ENCODE measurements at regions not wholly inside any gene's neighbourhood (a gene's known extent, or its start where the extent isn't known, plus 50 kb on each side); places are given as distances from the start of the nearest gene placed in this dataset.

DNA sequence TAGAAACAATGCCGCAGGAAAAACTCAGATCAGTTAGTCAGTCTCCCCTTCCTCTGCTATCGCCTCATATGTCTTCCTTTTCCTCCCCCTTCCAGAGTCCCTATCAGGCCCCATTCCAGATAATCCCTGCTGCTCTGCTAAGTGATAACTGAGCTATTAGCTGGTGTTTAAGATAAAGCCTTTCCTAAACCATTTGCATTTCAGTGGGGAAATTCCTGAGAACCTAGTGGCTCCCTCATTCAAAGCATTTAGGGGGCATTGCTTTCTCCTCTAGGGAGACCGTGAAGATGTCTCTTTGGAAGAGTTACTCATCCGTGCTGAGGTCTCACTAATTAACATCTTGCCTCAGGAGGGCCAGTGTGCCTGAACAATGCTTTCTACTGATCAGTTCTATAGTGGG, 401.6 kb downstream of the NPIPA7 start:
- no peaks in the 10 kb centered on the region for H3K4me1 ChIP-seq
- no peak overlapping the region for H3K4me3 ChIP-seq
- TF ChIP-seq POLR2A (IDR thresholded peaks at IDR 0.05): no peak
- TF ChIP-seq, protein P1, sequence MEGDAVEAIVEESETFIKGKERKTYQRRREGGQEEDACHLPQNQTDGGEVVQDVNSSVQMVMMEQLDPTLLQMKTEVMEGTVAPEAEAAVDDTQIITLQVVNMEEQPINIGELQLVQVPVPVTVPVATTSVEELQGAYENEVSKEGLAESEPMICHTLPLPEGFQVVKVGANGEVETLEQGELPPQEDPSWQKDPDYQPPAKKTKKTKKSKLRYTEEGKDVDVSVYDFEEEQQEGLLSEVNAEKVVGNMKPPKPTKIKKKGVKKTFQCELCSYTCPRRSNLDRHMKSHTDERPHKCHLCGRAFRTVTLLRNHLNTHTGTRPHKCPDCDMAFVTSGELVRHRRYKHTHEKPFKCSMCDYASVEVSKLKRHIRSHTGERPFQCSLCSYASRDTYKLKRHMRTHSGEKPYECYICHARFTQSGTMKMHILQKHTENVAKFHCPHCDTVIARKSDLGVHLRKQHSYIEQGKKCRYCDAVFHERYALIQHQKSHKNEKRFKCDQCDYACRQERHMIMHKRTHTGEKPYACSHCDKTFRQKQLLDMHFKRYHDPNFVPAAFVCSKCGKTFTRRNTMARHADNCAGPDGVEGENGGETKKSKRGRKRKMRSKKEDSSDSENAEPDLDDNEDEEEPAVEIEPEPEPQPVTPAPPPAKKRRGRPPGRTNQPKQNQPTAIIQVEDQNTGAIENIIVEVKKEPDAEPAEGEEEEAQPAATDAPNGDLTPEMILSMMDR (IDR thresholded peaks at IDR 0.05): no peak
- WGBS, 2 donors: 5 to 22% methylated on average over 4 of the region's 4 CpGs
- no peak overlapping the region for H3K27ac ChIP-seq
- H3K36me3 ChIP-seq (replicated peaks in 1 of 2; ENCODE audit: insufficient read depth in 1 of 2, low read depth in 2 of 2): no peaks in the 10 kb centered on the region
- no peak for DNase-seq
- no peaks in the 10 kb centered on the region for H3K9me3 ChIP-seq
- intact Hi-C loops (cut with DNase I): no loop called here
- no peak for ATAC-seq
- H3K27me3 ChIP-seq: no peaks in the 10 kb centered on the region

DNA sequence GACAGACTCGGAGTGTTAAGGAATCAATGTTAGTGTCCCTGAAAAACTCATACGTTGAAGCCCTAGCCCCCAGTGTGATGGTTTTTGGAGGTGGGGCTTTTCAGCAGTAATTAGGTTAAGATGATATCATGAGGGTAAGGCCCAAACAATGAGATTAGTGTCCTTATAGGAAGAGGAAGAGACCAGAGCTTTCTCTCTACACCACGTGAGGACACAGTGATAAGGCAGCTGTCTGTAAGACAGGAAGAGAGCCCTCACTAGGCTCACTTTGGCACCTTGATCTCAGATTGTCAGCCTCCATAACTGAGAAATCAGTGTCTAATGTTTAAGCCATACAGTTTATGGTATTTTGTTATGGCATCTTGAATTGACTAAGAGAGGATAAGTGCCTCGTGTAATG, 403.2 kb downstream of the NPIPA7 start:
- WGBS, 2 donors: 34 to 39% methylated on average over 4 of the region's 4 CpGs
- intact Hi-C loops (cut with DNase I): no loop called here
- H3K4me1 ChIP-seq: no peaks in the 10 kb centered on the region
- no peaks in the 10 kb centered on the region for H3K36me3 ChIP-seq (replicated peaks in 1 of 2; ENCODE audit: insufficient read depth in 1 of 2, low read depth in 2 of 2)
- no peaks in the 10 kb centered on the region for H3K9me3 ChIP-seq
- no peak overlapping the region for H3K27ac ChIP-seq
- TF ChIP-seq, protein P1 (IDR thresholded peaks at IDR 0.05): no peak
- no peak for TF ChIP-seq POLR2A (IDR thresholded peaks at IDR 0.05)
- no peak for ATAC-seq
- no peak for DNase-seq
- no peaks in the 10 kb centered on the region for H3K27me3 ChIP-seq
- no peak overlapping the region for H3K4me3 ChIP-seq

DNA sequence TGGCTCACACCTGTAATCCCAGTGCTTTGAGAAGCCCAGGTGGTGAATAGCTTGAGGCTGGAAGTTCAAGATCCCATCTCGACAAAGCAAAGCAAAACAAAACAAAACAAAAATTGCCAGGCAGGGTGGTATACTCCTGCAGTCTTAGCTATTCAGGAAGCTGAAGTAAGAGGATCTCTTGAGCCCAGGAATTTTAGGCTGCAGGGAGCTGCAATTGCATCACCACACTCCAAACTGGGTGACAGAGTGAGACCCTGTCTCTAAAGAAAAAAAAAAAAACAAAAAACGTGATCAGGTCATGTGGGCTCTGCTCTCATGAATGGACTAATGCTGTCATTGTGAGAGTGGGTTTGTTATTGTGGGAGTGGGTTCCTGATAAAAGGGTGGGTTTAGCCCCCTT, 409.1 kb downstream of the NPIPA7 start:
- Histone ChIP-seq H3K4me3 (no peak overlapping the region), H3K27ac (no peak overlapping the region), H3K36me3 (replicated peaks in 1 of 2; ENCODE audit: insufficient read depth in 1 of 2, low read depth in 2 of 2) (no peaks in the 10 kb centered on the region), H3K4me1 (no peaks in the 10 kb centered on the region), H3K27me3 (no peaks in the 10 kb centered on the region), H3K9me3 (peaks cover 0 to 9% (median 0%) of the 10 kb centered on the region in 3 donors)
- no peak for DNase-seq
- intact Hi-C loops (cut with DNase I): no loop called here
- TF ChIP-seq POLR2A (IDR thresholded peaks at IDR 0.05): no peak
- TF ChIP-seq, protein P1 (IDR thresholded peaks at IDR 0.05): no peak
- WGBS, 2 donors: 28 to 42% methylated on average over 2 of the region's 2 CpGs
- no peak for ATAC-seq

DNA sequence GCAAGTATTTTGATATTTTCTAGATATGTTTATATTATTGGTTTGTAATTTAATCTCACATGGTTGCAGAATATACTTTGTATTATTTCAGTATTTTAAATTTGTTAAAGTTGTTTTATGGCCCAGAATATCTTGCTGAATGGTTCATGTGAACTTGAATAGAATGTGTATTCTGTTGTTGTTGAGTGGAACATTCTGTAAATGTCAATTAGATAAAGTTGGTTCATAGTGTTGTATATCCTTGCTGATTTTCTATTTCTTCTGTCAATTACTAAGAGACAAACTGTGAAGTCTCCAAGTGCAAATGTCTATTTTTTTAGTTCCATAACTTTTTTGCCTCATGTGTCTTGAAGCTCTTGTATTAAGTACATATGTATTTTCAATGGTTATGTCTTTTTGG, 411.7 kb downstream of the NPIPA7 start:
- TF ChIP-seq, protein P1 (IDR thresholded peaks at IDR 0.05): no peak
- no peak for TF ChIP-seq POLR2A (IDR thresholded peaks at IDR 0.05)
- Histone ChIP-seq H3K4me3 (no peak overlapping the region), H3K36me3 (replicated peaks in 1 of 2; ENCODE audit: insufficient read depth in 1 of 2, low read depth in 2 of 2) (no peaks in the 10 kb centered on the region), H3K9me3 (peaks cover 0 to 9% (median 0%) of the 10 kb centered on the region in 3 donors), H3K27me3 (no peaks in the 10 kb centered on the region), H3K4me1 (no peaks in the 10 kb centered on the region), H3K27ac (no peak overlapping the region)
- intact Hi-C loops (cut with DNase I): no loop called here
- no peak for ATAC-seq
- no peak for DNase-seq

DNA sequence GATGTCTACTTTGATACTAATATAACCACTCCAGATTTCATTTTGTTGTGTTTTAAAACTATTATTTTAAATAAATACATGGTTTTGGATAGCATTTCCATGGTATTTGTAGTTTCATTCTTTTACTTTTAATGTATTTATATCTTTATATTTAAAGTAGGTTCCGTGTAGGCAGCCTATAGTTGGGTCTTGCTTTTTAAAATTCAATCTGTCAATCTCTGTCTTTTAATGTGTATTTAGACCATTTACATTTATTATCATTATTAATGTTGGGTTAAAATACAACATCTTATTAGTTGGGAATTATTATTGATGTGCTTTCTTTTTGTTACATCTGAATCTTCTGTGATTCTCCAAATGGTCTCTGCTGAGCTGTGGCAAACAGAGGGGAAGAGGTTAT, 412.1 kb downstream of the NPIPA7 start:
- intact Hi-C loops (cut with DNase I): no loop called here
- H3K27me3 ChIP-seq: no peaks in the 10 kb centered on the region
- ATAC-seq (no peak), DNase-seq (no peak)
- no peaks in the 10 kb centered on the region for H3K36me3 ChIP-seq (replicated peaks in 1 of 2; ENCODE audit: insufficient read depth in 1 of 2, low read depth in 2 of 2)
- no peak for TF ChIP-seq POLR2A (IDR thresholded peaks at IDR 0.05)
- TF ChIP-seq, protein P1 (IDR thresholded peaks at IDR 0.05): no peak
- WGBS, 2 donors: 67 to 68% methylated on average over 1 of the region's 1 CpG
- H3K4me1 ChIP-seq: no peaks in the 10 kb centered on the region
- H3K27ac ChIP-seq: no peak overlapping the region
- H3K9me3 ChIP-seq: peaks cover 0 to 9% (median 0%) of the 10 kb centered on the region in 3 donors
- H3K4me3 ChIP-seq: no peak overlapping the region

Data from body of pancreas (tissue), 4 donors.